HAP-1 (cell line): ENCODE measurements at regions not wholly inside any gene's neighbourhood (a gene's known extent, or its start where the extent isn't known, plus 50 kb on each side); places are given as distances from the start of the nearest gene placed in this dataset.

Source experiments
- DNase-seq, 2 experiments: peaks; one replicate each; pipeline ENCODE4 v3.0.0-alpha.2; 2016 to 2020; ENCODE audit warnings: low spot score in 2 of 2
- H3K27me3 ChIP-seq: fragments of 250-450 bp; sonication (Bioruptor Pico); 2 replicates; pipeline ENCODE4 v1.5.1; 2020; ENCODE audit warnings: low read depth, mild to moderate bottlenecking, moderate library complexity
- H3K36me3 ChIP-seq: fragments of 250-450 bp; sonication (Bioruptor Pico); replicated peaks from 2 replicates; pipeline ENCODE4 v1.5.1; 2020; ENCODE audit warnings: mild to moderate bottlenecking
- H3K4me1 ChIP-seq: fragments of 250-450 bp; sonication (Bioruptor Pico); 2 replicates; pipeline ENCODE4 v1.5.1; 2020; ENCODE audit warnings: mild to moderate bottlenecking
- H3K4me3 ChIP-seq: fragments of 250-450 bp; sonication (Bioruptor Pico); 2 replicates; pipeline ENCODE4 v1.5.1; 2020; ENCODE audit warnings: mild to moderate bottlenecking, moderate library complexity
- H3K9me3 ChIP-seq: fragments of 250-450 bp; sonication (Bioruptor Pico); 2 replicates; pipeline ENCODE4 v1.5.1; 2020; ENCODE audit warnings: mild to moderate bottlenecking, moderate library complexity
- in situ Hi-C: fragments of 300-500 bp; cut with MboI; formaldehyde crosslinking; loops from 3 replicates; pipeline ENCODE4 v1.14.3; 2020; ENCODE audit warnings: low sequenced_read_pairs, inconsistent platforms, mixed read lengths

GRCh38 chr12:30440826-30441602 lies 254.7 kb downstream of the IPO8 start:
- peak; percentile 28 to 51 for DNase-seq

GRCh38 chr12:30439201-30439600 lies 256.5 kb downstream of the IPO8 start:
- no peaks in the 10 kb centered on the region for H3K36me3 ChIP-seq
- H3K27me3 ChIP-seq: no peaks in the 10 kb centered on the region
- in situ Hi-C loops: no loop called here
- no peaks in the 10 kb centered on the region for H3K9me3 ChIP-seq
- no peaks in the 10 kb centered on the region for H3K4me1 ChIP-seq
- H3K4me3 ChIP-seq: no peak overlapping the region
- no peak for DNase-seq

More at GRCh38 chr12:30440826-30441602, 254.7 kb downstream of the IPO8 start:
- H3K4me3 ChIP-seq: no peak overlapping the region
- in situ Hi-C loops: no loop called here
- H3K36me3 ChIP-seq: no peaks in the 10 kb centered on the region
- no peaks in the 10 kb centered on the region for H3K9me3 ChIP-seq
- no peaks in the 10 kb centered on the region for H3K27me3 ChIP-seq
- H3K4me1 ChIP-seq: no peaks in the 10 kb centered on the region

- Histone ChIP-seq H3K4me3 (no peak overlapping the region), H3K27me3 (no peaks in the 10 kb centered on the region), H3K9me3 (no peaks in the 10 kb centered on the region), H3K36me3 (no peaks in the 10 kb centered on the region), H3K4me1 (no peaks in the 10 kb centered on the region)
- in situ Hi-C loops: no loop called here
- no peak for DNase-seq
These were observed 257.0 kb downstream of the IPO8 start for GRCh38 chr12:30438601-30439041.

GRCh38 chr12:30437616-30438015 lies 258.1 kb downstream of the IPO8 start:
- Histone ChIP-seq H3K9me3 (no peaks in the 10 kb centered on the region), H3K4me3 (no peak overlapping the region), H3K27me3 (no peaks in the 10 kb centered on the region), H3K4me1 (no peaks in the 10 kb centered on the region), H3K36me3 (no peaks in the 10 kb centered on the region)
- in situ Hi-C loops: no loop called here
- DNase-seq: no peak

- in situ Hi-C loops: no loop called here
- Histone ChIP-seq H3K9me3 (no peaks in the 10 kb centered on the region), H3K4me3 (no peak overlapping the region), H3K4me1 (no peaks in the 10 kb centered on the region), H3K27me3 (no peaks in the 10 kb centered on the region), H3K36me3 (no peaks in the 10 kb centered on the region)
- DNase-seq: no peak
These were observed 258.6 kb downstream of the IPO8 start for GRCh38 chr12:30437044-30437443.

- in situ Hi-C loops: no loop called here
- Histone ChIP-seq H3K36me3 (no peaks in the 10 kb centered on the region), H3K27me3 (no peaks in the 10 kb centered on the region), H3K9me3 (0 out of 2 replicates have a peak, but pooled peaks cover 2% of the 10 kb centered on the region), H3K4me3 (no peak overlapping the region), H3K4me1 (no peaks in the 10 kb centered on the region)
- no peak for DNase-seq
These were observed 267.6 kb downstream of the IPO8 start for GRCh38 chr12:30428098-30428497.

- Histone ChIP-seq H3K27me3 (no peaks in the 10 kb centered on the region), H3K9me3 (0 out of 2 replicates have a peak, but pooled peaks cover 2% of the 10 kb centered on the region), H3K36me3 (no peaks in the 10 kb centered on the region), H3K4me3 (no peak overlapping the region), H3K4me1 (no peaks in the 10 kb centered on the region)
- no peak for DNase-seq
- in situ Hi-C loops: no loop called here
These were observed 268.1 kb downstream of the IPO8 start for GRCh38 chr12:30427555-30427954.

GRCh38 chr12:30425445-30425844 lies 270.2 kb downstream of the IPO8 start:
- Histone ChIP-seq H3K27me3 (no peaks in the 10 kb centered on the region), H3K9me3 (0 out of 2 replicates have a peak, but pooled peaks cover 2% of the 10 kb centered on the region), H3K4me1 (no peaks in the 10 kb centered on the region; the same call in none of the 2 replicates), H3K36me3 (no peaks in the 10 kb centered on the region), H3K4me3 (no peak overlapping the region)
- in situ Hi-C loops: no loop called here
- no peak for DNase-seq

GRCh38 chr12:30423330-30423729 lies 272.3 kb downstream of the IPO8 start:
- Histone ChIP-seq H3K27me3 (no peaks in the 10 kb centered on the region), H3K4me1 (no peaks in the 10 kb centered on the region; the same call in none of the 2 replicates), H3K4me3 (no peak overlapping the region), H3K36me3 (no peaks in the 10 kb centered on the region), H3K9me3 (0 out of 2 replicates have a peak, but pooled peaks cover 2% of the 10 kb centered on the region)
- in situ Hi-C loops: no loop called here
- no peak for DNase-seq

GRCh38 chr12:30422844-30423243 lies 272.8 kb downstream of the IPO8 start:
- Histone ChIP-seq H3K4me1 (no peaks in the 10 kb centered on the region; the same call in none of the 2 replicates), H3K36me3 (no peaks in the 10 kb centered on the region), H3K4me3 (no peak overlapping the region), H3K9me3 (0 out of 2 replicates have a peak, but pooled peaks cover 2% of the 10 kb centered on the region), H3K27me3 (no peaks in the 10 kb centered on the region)
- no peak for DNase-seq
- in situ Hi-C loops: no loop called here

GRCh38 chr12:30420561-30420960 lies 275.1 kb downstream of the IPO8 start:
- no peak for DNase-seq
- no peaks in the 10 kb centered on the region; the same call in none of the 2 replicates for H3K4me1 ChIP-seq
- no peaks in the 10 kb centered on the region for H3K36me3 ChIP-seq
- no peaks in the 10 kb centered on the region for H3K27me3 ChIP-seq
- in situ Hi-C loops: no loop called here
- H3K4me3 ChIP-seq: no peak overlapping the region
- H3K9me3 ChIP-seq: no peaks in the 10 kb centered on the region

GRCh38 chr12:30417697-30418231 lies 277.9 kb downstream of the IPO8 start:
- Histone ChIP-seq H3K36me3 (no peaks in the 10 kb centered on the region), H3K4me1 (no peaks in the 10 kb centered on the region; the same call in none of the 2 replicates), H3K4me3 (no peak overlapping the region), H3K27me3 (no peaks in the 10 kb centered on the region), H3K9me3 (no peaks in the 10 kb centered on the region)
- in situ Hi-C loops: no loop called here
- no peak for DNase-seq

GRCh38 chr12:30416631-30417030 lies 279.0 kb downstream of the IPO8 start:
- H3K4me1 ChIP-seq: no peaks in the 10 kb centered on the region; the same call in none of the 2 replicates
- no peaks in the 10 kb centered on the region for H3K27me3 ChIP-seq
- no peak for DNase-seq
- H3K4me3 ChIP-seq: no peak overlapping the region
- in situ Hi-C loops: no loop called here
- H3K9me3 ChIP-seq: no peaks in the 10 kb centered on the region
- no peaks in the 10 kb centered on the region for H3K36me3 ChIP-seq

GRCh38 chr12:30415777-30416176 lies 279.9 kb downstream of the IPO8 start:
- no peak overlapping the region for H3K4me3 ChIP-seq

More at GRCh38 chr12:30415777-30416176, 279.9 kb downstream of the IPO8 start:
- H3K36me3 ChIP-seq: no peaks in the 10 kb centered on the region
- in situ Hi-C loops: no loop called here
- H3K4me1 ChIP-seq: no peaks in the 10 kb centered on the region; the same call in none of the 2 replicates
- H3K27me3 ChIP-seq: no peaks in the 10 kb centered on the region
- no peak for DNase-seq
- H3K9me3 ChIP-seq: no peaks in the 10 kb centered on the region
